ENCODE measurements at regions not wholly inside any gene's neighbourhood (a gene's known extent, or its start where the extent isn't known, plus 50 kb on each side); places are given as distances from the start of the nearest gene placed in this dataset.

DNA sequence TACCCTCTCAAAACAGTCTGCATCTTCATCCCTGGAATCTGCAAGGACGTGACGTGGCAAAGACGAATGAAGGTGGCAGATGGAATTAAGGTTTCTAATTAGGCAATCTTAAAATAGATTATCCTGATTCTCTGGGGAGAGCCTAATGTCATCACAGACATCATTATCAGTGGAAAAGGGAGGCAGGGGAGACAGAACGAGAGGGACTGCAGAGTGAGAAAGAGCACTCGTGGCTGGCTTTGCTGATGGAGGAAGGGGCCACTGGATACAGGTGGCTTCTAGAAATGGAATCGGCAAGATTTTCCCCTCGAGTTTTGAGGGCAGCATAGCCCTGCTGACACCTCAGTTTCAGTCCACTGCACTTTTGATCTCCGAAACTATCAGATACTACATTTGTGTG, 110.6 kb downstream of the ASMT start:
- TF ChIP-seq, protein P1, sequence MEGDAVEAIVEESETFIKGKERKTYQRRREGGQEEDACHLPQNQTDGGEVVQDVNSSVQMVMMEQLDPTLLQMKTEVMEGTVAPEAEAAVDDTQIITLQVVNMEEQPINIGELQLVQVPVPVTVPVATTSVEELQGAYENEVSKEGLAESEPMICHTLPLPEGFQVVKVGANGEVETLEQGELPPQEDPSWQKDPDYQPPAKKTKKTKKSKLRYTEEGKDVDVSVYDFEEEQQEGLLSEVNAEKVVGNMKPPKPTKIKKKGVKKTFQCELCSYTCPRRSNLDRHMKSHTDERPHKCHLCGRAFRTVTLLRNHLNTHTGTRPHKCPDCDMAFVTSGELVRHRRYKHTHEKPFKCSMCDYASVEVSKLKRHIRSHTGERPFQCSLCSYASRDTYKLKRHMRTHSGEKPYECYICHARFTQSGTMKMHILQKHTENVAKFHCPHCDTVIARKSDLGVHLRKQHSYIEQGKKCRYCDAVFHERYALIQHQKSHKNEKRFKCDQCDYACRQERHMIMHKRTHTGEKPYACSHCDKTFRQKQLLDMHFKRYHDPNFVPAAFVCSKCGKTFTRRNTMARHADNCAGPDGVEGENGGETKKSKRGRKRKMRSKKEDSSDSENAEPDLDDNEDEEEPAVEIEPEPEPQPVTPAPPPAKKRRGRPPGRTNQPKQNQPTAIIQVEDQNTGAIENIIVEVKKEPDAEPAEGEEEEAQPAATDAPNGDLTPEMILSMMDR (CRISPR knock-in tag; IDR thresholded peaks at IDR 0.05) = no peak
- TF ChIP-seq FOXJ3 (CRISPR knock-in tag; IDR thresholded peaks at IDR 0.05; ENCODE audit: borderline replicate concordance) = no peak
- TF ChIP-seq NFKBIZ (CRISPR knock-in tag; IDR thresholded peaks at IDR 0.05) = no peak
- no peak for TF ChIP-seq EP300 (IDR thresholded peaks at IDR 0.05; ENCODE audit: low read depth in 2 of 2, low read length in 2 of 2)
- TF ChIP-seq EP300 (CRISPR knock-in tag; IDR thresholded peaks at IDR 0.05; ENCODE audit: borderline replicate concordance) = no peak
- no peak for TF ChIP-seq NFYB (CRISPR knock-in tag; IDR thresholded peaks at IDR 0.05)

Data from HepG2 (cell line).